Cerebellar nuclear complex (tissue), 1 donor: ENCODE measurements at regions not wholly inside any gene's neighbourhood (a gene's known extent, or its start where the extent isn't known, plus 50 kb on each side); places are given as distances from the start of the nearest gene placed in this dataset.

Source experiments
- DNase-seq, 2 experiments: peaks; one replicate each; lab custom pipeline; 2025; lab: John Stamatoyannopoulos, UW

DNA sequence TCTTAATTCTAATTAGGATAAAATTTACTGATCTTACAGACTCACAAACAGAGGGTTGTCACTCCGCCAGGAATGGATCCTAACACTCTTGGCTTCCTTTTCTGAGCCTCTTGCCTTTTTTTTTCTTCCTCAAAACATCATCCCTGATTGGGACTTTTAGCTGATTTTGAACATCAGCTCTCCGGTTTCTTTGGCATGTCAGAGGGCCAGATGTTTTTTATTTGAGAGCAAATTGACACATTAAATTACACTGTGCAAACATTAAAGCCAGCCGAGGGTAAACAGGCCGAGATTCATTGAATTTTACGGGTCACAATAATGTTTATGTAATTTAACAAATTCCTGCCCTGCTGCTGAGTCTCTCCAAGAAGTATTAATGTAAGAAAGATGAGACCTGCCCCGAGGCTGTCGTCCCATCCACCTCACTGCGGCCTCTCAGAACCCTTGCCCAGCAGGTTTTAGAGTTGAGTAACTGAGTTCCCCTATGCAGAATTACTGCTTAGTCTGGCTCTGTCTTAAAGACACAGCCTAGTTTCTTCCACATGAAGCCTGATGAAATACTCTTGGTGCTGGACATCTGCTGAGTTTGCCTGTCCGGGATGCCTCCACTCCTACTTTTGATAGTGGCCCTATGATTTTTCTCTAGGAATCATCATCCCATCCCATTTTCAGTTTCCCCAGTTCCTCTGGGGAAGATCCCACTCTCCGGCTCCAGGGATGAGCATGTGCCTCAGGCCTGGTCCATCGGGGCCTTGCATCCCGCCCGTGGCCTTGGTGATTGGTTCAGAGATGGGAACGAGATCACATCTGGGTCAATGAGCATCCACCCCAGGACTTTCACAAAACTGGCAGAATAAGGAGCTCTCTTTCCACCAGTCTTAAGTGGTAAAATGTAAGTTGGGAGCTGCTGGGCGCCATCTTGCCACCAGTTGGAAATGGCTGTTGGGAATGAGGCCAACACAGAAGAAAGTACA lies 226.6 kb upstream of the TLE3 start:
- no peak for DNase-seq

DNA sequence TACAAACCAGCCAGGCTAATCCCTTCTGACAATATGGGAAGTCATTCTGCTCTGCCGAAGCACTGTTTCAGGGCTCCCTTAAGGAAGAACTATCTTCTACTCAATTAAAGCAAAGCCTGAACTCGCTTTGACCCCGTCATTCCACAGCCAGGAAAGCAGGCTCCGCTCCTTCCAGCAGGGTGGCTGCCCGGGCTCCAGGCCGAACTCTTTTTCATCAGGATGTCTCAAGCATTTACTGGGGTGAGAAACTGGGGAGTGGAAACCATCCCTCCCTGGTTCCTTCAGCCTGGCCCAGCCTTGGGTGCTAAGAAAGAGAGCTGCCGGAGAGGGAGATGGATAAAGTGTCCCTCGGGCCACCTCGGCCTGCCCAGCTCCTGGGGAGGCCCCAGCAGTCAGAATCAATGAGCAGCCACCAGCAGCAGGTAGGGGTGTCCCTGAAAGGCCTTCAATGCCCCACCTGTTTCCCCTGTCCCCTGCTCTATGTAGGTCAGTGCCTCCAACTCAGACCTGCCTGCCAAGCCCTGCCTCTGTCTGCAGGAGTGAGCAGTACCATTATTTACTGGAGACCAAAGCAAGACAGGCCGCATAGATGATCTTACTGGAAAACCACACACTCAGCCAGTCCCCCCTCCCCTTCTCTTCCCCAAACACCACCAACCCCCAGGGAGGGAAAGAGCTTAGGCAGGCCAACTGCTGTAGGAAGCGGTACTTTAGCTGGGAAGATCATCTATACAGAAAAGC lies 225.6 kb upstream of the TLE3 start:
- no peak for DNase-seq

DNA sequence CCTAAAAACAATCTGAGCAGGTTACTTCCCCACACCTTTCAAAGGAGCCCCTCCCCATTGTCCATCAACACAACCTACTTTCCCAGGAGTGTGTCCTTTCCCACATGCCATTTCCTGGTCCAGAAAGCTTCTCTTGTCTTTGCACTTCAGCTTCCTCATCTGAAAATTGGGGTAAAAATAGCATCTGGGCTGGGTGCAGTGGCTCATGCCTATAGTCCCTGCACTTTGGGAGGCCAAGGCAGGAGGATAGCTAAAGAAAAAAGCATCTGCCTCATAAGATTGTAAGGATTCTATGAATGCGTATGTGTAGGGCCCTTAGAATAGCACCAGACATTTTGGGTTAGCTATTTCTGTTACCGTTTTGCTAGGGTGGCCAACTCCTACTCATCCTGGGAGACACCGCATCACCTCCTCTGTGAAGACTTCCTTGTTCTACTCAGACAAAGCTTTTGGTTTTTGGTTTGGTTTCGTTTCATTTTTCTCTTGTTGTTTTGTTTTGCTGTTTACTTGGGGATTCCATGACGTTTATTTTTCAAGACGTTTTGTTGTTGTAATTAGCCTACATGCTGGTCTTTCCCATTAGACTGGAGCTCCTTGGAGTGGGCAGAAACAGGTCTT lies 224.4 kb upstream of the TLE3 start:
- DNase-seq = no peak

DNA sequence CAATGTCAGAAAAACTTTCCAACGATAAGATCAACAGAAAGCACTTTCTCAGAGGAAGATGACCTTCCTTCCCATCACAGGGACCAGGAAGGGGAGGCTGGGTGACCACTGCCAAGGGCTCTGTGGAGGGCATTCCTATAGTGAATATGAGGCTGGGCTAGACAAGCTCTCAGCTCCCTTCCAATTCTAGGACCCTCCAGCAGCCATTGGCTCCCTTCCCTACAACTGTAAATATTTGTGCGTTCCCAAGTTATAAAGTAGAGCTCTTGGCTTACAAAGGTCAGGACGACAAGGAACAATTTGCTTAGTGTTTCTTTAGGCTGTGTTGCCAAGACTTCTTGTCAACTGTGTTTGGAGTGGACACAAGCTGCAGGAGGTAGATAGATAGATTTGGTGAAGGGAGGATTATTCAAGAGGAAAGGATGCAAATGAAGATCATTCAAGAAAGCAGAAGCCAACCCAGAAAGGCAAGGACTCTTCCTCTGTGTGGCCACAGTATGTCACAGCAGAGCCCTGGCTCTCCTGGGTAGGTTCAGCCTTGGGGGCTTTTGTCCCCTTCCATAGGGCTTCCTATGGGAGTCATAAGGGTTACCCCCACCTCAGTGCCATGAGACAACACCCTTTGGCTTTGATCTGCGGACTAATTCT lies 223.6 kb upstream of the TLE3 start:
- DNase-seq = no peak

DNA sequence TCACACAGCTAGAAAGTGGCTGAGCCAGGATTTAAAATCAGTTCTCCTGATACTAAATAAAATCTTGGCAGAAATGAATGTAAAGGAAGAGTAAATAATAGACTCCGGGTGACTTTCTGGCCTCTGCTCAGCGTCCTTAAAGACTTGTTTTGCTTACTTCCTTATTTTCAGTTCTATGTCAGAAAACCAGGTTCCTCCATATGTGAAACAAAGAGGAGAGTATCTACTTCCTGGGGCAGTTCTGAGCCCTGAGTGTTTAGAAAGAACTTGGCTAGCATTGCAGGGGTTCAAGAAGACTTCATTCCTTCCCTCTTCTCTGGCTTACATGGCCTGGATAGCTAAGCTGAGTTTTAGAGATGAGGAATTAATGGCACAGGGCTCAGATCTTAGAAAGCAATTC lies 222.8 kb upstream of the TLE3 start:
- DNase-seq = no peak

DNA sequence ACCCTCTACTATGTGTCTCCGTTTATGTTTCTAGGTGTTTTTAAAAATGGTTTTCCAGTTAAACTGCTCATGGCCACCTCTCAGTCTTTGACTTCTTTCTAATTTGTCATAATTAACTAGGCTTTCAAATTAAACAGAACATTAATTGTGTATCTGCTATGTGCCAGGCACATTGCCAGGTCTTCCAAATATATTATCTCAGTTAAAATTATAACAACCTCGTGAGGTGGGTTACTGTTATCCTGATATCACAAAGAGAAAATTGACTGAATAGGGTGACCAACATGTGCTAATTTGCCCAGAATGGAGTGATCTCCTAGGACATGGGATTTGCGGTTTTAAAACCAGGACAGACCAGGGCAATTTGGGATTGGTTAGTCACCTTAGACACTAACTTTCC lies 222.4 kb upstream of the TLE3 start:
- no peak for DNase-seq

DNA sequence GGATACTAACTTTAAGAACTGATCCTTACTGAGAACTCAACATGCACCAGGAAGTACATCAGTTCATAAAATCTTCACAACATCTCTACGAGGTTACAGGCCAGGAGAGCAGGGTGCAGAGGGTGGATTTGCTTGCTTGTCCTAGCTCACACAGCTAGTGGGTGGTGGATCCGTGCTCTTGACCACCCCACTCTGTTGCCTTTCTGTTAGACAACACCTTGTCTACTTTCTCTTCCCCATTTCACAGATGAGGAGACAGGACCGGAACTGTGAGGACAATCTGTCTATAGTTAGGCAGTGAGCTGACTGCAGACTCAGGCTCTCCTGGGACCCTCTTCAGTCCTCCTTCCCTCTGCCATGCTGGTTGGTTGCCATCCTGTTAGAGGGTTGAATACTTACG lies 221.7 kb upstream of the TLE3 start:
- no peak for DNase-seq

DNA sequence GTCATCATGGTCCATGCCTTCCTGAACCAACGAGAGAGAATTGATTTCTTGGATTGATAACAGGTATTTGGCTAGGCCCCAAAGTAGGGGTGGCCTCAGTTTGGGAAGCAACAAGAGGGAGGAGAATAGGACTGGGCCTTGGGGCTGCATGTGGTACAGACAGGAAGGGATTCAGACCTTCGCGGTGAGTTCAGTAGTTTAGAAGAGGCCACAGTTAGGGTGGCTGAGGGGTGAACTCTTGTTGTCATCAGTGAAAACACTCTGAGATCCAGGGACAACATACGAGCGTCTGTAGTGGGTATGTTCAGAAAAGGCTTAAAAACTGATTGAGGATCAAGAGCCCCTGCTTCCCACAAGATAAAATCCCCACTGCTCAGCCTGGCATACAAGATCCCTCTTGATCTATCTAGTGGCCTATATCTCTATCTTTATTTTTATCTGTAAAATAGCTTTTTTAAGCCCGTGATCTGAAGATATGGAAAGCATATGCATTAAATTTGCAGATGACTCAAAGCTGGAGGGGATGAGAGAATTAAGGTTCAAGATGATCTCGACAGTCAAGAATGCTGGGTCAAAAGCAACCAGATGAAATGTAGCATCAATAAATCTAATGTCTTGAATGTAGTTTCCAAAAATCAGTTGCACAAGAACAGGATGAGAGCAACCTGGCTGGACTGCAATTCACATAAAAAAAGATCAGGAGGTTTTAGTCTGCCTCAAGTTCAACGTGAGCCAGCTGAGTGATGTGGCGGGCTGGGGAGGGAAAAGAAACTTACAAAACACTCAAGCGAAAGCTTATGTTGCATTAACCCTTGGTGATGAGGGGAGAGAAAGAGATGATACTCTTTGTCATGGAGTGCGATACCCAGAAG lies 221.1 kb upstream of the TLE3 start:
- no peak for DNase-seq

DNA sequence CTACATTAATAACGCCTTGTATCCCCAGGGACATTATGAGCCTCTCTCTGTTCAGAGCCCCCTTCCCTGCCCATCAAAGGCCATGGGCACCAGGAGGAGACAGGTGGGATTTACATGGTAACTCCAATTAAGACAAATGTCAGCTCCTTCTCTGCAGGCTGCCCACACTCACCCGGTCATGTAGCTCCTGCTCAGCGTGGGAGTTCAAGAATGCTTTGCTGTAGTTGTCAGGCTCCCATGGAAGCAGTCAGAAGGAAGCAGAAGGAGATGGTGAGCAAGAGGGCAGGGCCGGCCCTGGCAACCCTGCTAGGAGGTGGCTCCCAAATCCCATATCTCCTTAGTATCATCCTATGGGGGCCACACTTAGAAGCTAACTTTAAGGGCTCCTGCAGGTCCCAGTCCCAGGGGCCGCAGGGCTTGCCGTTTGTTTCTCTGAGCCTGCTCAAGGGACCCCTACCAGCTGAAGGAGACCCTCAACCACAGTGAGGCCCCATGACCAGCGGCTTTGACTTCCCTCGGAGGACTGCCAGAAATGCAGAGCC lies 218.4 kb upstream of the TLE3 start:
- no peak for DNase-seq

DNA sequence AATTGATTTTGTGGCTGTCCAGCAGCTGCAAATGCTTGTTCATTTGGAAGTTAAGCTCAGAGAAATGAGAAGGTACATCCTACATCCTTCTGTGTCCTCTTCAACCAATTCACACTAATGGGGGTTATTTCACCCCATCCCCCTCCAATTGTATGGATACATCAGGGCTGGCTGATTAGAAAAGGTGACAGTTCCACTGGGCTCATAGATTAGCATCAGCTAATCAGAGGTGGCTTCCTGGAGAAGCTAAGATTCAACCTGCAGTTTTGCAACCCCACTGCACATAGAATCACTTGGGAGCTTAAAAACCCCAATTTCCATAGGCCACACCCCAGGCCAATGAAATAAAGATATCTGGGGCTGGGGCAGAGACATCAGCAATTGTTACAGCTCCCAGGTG lies 217.7 kb upstream of the TLE3 start:
- DNase-seq = no peak

DNA sequence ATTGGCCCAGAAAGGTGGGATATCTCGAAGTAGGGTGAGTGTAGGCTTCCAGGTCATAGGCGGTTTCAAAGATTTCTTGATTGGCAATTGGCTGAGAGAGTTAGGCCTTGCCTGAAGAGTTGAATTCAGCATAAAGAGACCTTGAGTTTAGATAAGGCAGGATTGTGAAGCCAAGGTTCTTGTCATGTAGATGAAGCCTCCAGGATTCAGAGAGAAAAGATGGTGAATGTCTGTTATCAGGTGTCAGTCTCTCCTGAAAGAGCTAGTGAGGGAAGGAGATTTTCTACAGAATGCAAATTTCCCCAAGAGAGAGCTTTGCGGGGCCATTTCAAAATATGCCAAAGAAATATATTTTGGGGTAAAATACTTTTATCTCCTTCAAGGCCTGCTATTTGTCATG lies 217.0 kb upstream of the TLE3 start:
- DNase-seq = no peak

DNA sequence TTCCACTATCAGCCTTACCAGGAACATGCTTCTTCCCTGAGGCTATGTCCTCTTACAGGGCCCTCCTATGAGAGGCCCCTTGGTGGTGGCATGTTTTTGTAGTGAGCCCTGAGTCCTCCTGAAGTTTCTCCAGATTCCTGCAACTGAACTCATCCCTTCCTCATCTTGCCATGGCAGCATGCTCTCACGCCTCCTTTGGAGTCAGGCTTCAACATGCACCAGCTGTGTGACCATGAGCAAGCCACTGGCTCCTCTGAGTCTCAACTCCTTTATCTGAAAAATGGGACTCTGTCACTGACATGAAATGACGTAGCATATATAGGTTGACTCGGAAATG lies 216.3 kb upstream of the TLE3 start:
- DNase-seq = no peak

DNA sequence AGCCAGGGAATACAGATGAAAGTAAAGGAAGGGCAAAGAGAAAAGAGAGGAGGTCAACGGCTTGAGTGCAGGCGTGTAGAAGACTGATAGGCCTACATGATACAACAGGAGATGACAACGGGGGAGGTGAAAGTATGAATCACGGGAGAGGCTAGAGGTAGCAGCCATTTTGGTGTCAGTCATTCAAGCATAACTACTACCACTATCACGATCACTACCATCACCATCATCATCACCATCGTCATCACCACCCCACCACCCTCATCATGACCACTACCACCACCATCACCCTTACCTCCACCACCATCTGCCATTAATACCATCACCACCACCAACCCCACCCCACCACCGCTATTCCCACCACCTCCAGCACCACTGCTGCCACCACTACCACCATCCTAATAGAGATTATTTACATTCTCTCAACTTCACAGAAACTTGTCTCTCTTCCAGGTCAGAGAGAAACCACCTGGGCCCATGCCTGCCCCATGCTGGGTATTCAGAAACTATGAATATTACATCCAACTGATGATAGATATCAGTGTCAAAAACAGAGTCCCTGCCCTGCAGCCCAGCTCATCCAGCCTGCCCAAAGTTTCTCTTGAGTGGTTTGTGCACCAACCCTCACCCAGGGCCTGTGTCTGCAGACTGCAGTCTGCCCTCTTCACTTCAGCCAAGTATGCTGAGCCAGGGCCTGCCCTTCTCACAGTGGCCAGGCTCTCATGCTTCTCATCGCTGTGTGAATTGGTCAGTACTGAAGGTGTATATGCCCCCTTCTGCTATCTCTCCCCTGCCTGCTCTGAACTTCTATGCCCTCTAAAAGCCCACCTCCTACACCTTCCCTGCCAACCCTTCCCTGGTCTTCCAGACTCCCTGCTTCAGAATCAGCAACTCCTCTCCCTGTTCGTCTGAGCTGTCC lies 215.6 kb upstream of the TLE3 start:
- DNase-seq = no peak

DNA sequence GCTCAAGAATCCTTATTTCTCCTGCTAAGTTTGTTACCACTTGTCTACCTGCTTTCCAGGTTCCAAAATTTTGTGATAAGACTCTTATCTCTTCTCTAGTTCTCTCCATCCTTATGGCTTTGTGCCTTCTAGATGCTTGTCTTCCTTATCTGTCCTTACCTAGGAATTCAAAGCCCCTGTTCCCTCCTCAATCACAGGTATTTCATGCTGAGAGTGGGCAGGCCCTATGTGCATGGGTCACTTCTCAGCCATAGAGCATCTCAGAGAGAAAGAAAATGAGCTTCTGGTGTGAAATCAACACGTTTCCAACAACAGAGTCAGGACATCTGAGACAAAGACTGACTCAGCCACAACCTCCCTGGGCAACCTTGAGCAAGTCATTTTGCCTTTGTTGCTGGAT lies 214.1 kb upstream of the TLE3 start:
- DNase-seq = no peak

DNA sequence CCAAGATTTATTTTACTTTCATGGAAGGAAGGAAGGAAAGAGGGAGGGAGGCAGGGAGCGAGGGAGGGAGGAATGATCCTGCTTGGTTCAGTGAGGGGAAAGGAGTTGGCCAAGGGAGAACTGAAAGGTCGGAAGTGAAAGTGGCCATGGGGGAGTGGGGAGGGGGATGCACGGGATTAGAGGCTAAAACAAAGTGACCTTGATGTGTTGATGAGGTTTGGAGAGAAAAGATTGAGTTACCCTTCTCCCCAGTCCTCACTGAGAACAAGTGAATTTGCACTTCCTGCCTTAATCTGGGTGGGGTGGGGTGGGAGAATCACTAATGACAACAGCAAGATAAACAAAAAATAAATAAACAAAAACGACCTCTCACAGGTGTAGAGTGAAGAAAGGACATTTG lies 212.0 kb upstream of the TLE3 start:
- DNase-seq = no peak

DNA sequence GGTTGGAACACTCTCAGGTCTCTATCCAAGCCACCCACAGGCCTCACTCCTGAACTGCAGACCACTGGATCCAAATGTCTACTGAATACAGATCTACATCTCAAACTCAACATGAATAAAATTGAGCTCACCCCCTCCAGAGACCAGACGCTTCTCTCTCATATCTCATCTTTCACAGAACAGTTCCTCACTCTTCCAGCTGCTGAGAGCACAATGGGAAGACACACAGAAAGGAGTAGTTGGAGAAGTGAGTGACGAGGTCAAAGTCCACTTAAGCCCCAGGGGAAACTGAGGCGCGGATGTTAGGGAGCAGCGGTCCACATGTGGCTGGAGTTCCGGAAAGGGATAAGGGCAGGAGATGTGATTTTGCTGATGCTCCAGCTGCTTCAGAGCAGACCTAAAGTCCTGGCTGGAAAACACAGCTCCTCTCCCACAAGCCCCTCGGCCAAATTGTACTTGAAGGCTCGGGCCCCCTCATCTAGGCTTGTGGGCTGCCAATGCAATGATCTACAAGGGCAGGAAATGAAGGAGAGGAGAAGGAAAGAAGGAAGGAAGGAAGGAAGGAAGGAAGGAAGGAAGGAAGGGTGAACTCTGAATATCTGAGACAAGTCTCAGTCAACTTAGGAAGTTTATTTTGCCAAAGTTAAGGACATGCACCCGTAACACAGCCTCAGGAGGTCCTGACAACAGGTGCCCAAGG lies 211.2 kb upstream of the TLE3 start:
- DNase-seq = no peak

DNA sequence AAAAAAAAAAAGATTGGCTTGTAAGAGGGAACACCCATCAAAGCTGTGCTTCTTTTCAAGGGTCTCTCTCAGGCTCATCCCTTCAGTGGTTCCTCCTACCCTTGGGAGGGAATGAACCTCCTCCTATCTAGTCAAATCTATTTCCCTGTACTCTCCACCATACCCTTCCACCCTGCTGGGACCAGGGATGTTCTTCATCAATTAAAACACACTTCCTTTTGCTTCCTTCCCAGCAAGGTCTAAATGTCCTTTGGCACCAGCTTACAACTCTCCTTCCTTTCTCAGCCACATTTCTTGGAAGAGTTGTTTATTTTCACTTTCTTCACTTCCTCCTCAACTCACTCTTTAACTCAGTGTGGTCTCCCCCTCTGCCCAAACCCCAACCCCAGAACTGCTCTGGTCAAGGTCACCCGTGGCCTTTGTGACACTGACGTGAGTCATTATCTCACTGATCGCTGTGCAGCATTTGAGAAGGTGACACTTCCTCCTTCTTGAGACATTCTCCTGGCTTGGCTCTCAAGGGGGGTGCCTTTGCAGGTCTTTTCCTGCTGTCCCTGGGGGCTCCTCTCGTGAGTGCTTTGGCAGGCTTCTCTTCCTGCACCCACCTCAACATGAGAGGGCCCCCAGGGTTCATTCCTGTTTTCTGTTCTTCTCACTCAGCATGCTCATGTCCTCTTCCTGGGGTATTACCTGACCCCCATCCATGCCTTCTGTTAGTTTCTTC lies 210.5 kb upstream of the TLE3 start:
- DNase-seq = no peak

DNA sequence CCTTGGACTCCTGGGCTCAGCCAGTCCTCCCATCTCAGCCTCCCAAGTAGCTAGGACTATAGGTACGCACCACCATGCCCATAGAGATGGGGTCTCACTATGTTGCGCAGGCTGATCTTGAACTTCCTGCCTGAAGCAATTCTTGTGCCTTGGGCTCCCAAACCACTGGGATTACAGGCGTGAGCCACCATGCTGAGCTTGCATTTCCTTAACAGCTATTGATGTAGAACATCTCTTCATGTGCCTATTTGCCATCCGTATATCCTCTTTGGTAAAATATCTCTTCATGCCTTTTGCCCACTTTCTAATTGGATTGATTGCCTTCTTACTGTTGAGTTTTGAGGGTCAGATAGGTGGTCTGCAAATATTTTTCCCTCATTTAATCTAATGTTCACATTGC lies 208.9 kb upstream of the TLE3 start:
- no peak for DNase-seq

DNA sequence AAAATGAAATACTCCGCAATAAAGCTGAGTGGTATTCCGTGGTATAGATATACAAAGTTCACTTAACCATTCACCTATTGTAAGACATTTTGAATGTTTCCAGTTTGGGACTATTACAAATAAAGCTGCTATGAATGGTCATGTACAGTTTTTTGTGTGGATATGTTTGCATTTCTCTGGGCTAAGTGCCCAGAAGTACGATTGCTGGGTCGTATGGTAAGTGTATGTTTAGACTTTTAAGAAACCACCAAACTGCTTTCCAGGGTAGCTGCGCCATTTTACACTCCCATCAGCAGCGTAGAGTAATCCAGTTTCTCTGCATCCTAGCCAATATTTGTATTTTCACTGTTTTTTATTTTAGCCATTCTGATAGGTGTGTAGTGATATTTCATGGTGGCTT lies 208.4 kb upstream of the TLE3 start:
- no peak for DNase-seq
